Liver (tissue), 8 donors: ENCODE measurements at regions not wholly inside any gene's neighbourhood (a gene's known extent, or its start where the extent isn't known, plus 50 kb on each side); places are given as distances from the start of the nearest gene placed in this dataset.

Experiments used
- DNase-seq: peaks from one replicate; pipeline ENCODE4 v3.0.0-alpha.2; 2017; ENCODE audit warnings: low spot score
- H3K27ac ChIP-seq, 2 donors: one replicate each; pipeline ENCODE4 v1.7.0; 2013; ENCODE audit warnings: inconsistent platforms in 2 of 2, low read length in 2 of 2, control low read depth in 1 of 2, low read depth in 1 of 2, mild to moderate bottlenecking in 1 of 2
- H3K27me3 ChIP-seq, 4 donors: one replicate each; pipeline versions ENCODE4 v1.6.1 to v1.7.0; 2013; ENCODE audit warnings: low read length in 3 of 4, inconsistent platforms in 1 of 4, mild to moderate bottlenecking in 1 of 4, moderate library complexity in 1 of 4; ENCODE audit not compliant: control insufficient read depth in 4 of 4, insufficient read depth in 4 of 4
- H3K36me3 ChIP-seq, 4 donors: one replicate each; pipeline versions ENCODE4 v1.6.1 to v1.7.0; 2013; ENCODE audit warnings: low read length in 3 of 4, mild to moderate bottlenecking in 3 of 4, low read depth in 1 of 4, moderate library complexity in 1 of 4; ENCODE audit not compliant: control insufficient read depth in 4 of 4, insufficient read depth in 3 of 4
- H3K4me1 ChIP-seq, 4 donors: one replicate each; pipeline versions ENCODE4 v1.6.1 to v1.7.0; 2013; ENCODE audit warnings: low read length in 3 of 4, mild to moderate bottlenecking in 3 of 4, moderate library complexity in 1 of 4; ENCODE audit not compliant: control insufficient read depth in 4 of 4, insufficient read depth in 4 of 4
- H3K4me3 ChIP-seq, 3 donors: one replicate each; pipeline versions ENCODE4 v1.6.1 to v1.7.0; 2013; ENCODE audit warnings: low read length in 3 of 3, control low read depth in 1 of 3, low read depth in 1 of 3, mild to moderate bottlenecking in 1 of 3
- H3K9ac ChIP-seq, 2 donors: one replicate each; pipeline ENCODE4 v1.7.0; 2013; ENCODE audit warnings: low read length in 2 of 2, mild to moderate bottlenecking in 2 of 2, moderate library complexity in 2 of 2, control low read depth in 1 of 2, low read depth in 1 of 2
- H3K9me3 ChIP-seq, 4 donors: one replicate each; pipeline versions ENCODE4 v1.6.1 to v1.7.0; 2013; ENCODE audit warnings: low read length in 3 of 4; ENCODE audit not compliant: control insufficient read depth in 4 of 4
- ATF3 ChIP-seq: IDR thresholded peaks from 2 replicates; pipeline ENCODE4 v1.6.1; 2016; ENCODE audit warnings: antibody characterized with exemption
- CTCF ChIP-seq: fragments of 150-350 bp; IDR thresholded peaks from 2 replicates; pipeline ENCODE4 v1.5.1; 2017; ENCODE audit warnings: improper control_type of control experiment, low read depth, low read length; ENCODE audit not compliant: missing input control
- EGR1 ChIP-seq, 2 donors: IDR thresholded peaks; 2 replicates each; pipeline ENCODE4 v1.6.1; 2016 to 2018; ENCODE audit warnings: antibody characterized with exemption in 2 of 2, low read depth in 2 of 2
- FOXA1 ChIP-seq: IDR thresholded peaks from 2 replicates; pipeline ENCODE4 v1.6.1; 2016; ENCODE audit warnings: antibody characterized with exemption
- FOXA2 ChIP-seq: IDR thresholded peaks from 2 replicates; pipeline ENCODE4 v1.6.1; 2016; ENCODE audit warnings: antibody characterized with exemption
- GABPA ChIP-seq, 2 donors: IDR thresholded peaks in 1 of 2; conservative IDR thresholded peaks in 1 of 2; 2 replicates each; pipeline ENCODE4 v1.6.1; 2016; ENCODE audit warnings: antibody characterized with exemption in 2 of 2, mild to moderate bottlenecking in 1 of 2, moderate library complexity in 1 of 2
- HNF4A ChIP-seq, 2 donors: conservative IDR thresholded peaks; 2 replicates each; pipeline ENCODE4 v1.6.1; 2016; ENCODE audit warnings: antibody characterized with exemption in 2 of 2, mild to moderate bottlenecking in 2 of 2
- NR2F2 ChIP-seq: IDR thresholded peaks from 2 replicates; pipeline ENCODE4 v1.6.1; 2016; ENCODE audit warnings: antibody characterized with exemption
- RAD21 ChIP-seq, 2 donors: IDR thresholded peaks; 2 replicates each; pipeline ENCODE4 v1.6.1; 2016; ENCODE audit warnings: antibody characterized with exemption in 2 of 2, mild to moderate bottlenecking in 2 of 2
- REST ChIP-seq: IDR thresholded peaks from 2 replicates; pipeline ENCODE4 v1.6.1; 2016; ENCODE audit warnings: antibody characterized with exemption, mild to moderate bottlenecking
- RXRA ChIP-seq, 2 donors: IDR thresholded peaks; 2 replicates each; pipeline ENCODE4 v1.6.1; 2017 to 2018; ENCODE audit warnings: antibody characterized with exemption in 2 of 2, mild to moderate bottlenecking in 1 of 2
- SP1 ChIP-seq: IDR thresholded peaks from 2 replicates; pipeline ENCODE4 v1.6.1; 2018; ENCODE audit warnings: antibody characterized with exemption, mild to moderate bottlenecking
- TAF1 ChIP-seq: conservative IDR thresholded peaks from 2 replicates; pipeline ENCODE4 v1.6.1; 2016; ENCODE audit warnings: antibody characterized with exemption, mild to moderate bottlenecking
- YY1 ChIP-seq: IDR thresholded peaks from 2 replicates; pipeline ENCODE4 v1.6.1; 2016; ENCODE audit warnings: antibody characterized with exemption, mild to moderate bottlenecking
- ZBTB33 ChIP-seq: IDR thresholded peaks from 2 replicates; pipeline ENCODE4 v1.6.1; 2016; ENCODE audit warnings: antibody characterized with exemption
- WGBS: extraction: QIAGEN DNeasy Blood & Tissue Kit; methylation state at CpG from one replicate; pipeline ENCODE4 v1.1.7; 2013; 5-methylcytosine and 5-hydroxymethylcytosine counted together
- donor health status: healthy.
- donor health status: healthy.
- donor health status: healthy.
- donor health status: healthy.
- donor health status: healthy.

GRCh38 chr18:54089749-54090459 lies 134.6 kb downstream of the MBD2 start:
- Histone ChIP-seq H3K9me3 (no peaks in the 10 kb centered on the region), H3K4me1 (no peaks in the 10 kb centered on the region), H3K4me3 (no peak overlapping the region), H3K36me3 (no peaks in the 10 kb centered on the region), H3K27ac (no peak overlapping the region), H3K9ac (no peak overlapping the region), H3K27me3 (no peaks in the 10 kb centered on the region)
- DNase-seq: no peak
- WGBS: 73% methylated on average over 2 of the region's 2 CpGs
- no peak for TF ChIP-seq ATF3
- no peak for TF ChIP-seq FOXA1
- no peak for TF ChIP-seq EGR1 (IDR thresholded peaks at IDR 0.05; ENCODE audit: low read depth in 2 of 2)
- TF ChIP-seq SP1: no peak
- no peak for TF ChIP-seq GABPA (IDR thresholded peaks at IDR 0.05 in 1 of 2, conservative IDR thresholded peaks at IDR 0.05 in 1 of 2)
- TF ChIP-seq ZBTB33: no peak
- TF ChIP-seq REST: no peak
- TF ChIP-seq NR2F2: no peak
- no peak for TF ChIP-seq YY1

GRCh38 chr18:54086863-54087262 lies 137.6 kb downstream of the MBD2 start:
- H3K36me3 ChIP-seq: no peaks in the 10 kb centered on the region
- no peak for DNase-seq
- H3K4me1 ChIP-seq: no peaks in the 10 kb centered on the region
- no peak overlapping the region for H3K4me3 ChIP-seq
- no peaks in the 10 kb centered on the region for H3K27me3 ChIP-seq
- no peak overlapping the region for H3K27ac ChIP-seq
- 90% methylated on average over 3 of the region's 3 CpGs for WGBS
- H3K9ac ChIP-seq: no peak overlapping the region
- H3K9me3 ChIP-seq: no peaks in the 10 kb centered on the region
- TF ChIP-seq NR2F2 (no peak), FOXA2 (no peak), FOXA1 (no peak), YY1 (no peak), EGR1 (IDR thresholded peaks at IDR 0.05; ENCODE audit: low read depth in 2 of 2) (no peak)

GRCh38 chr18:54086046-54086802 lies 138.2 kb downstream of the MBD2 start:
- no peaks in the 10 kb centered on the region for H3K4me1 ChIP-seq
- H3K9me3 ChIP-seq: no peaks in the 10 kb centered on the region
- DNase-seq: no peak
- no peaks in the 10 kb centered on the region for H3K36me3 ChIP-seq
- no peak overlapping the region for H3K4me3 ChIP-seq
- WGBS: 74% methylated on average over 8 of the region's 8 CpGs
- H3K9ac ChIP-seq: no peak overlapping the region
- H3K27ac ChIP-seq: no peak overlapping the region
- H3K27me3 ChIP-seq: no peaks in the 10 kb centered on the region
- TF ChIP-seq FOXA2 (no peak), ATF3 (no peak), GABPA (IDR thresholded peaks at IDR 0.05 in 1 of 2, conservative IDR thresholded peaks at IDR 0.05 in 1 of 2) (no peak), HNF4A (conservative IDR thresholded peaks at IDR 0.05) (no peak), TAF1 (no peak), RAD21 (IDR thresholded peaks at IDR 0.05) (no peak), NR2F2 (no peak), RXRA (IDR thresholded peaks at IDR 0.05) (no peak), YY1 (no peak), EGR1 (IDR thresholded peaks at IDR 0.05; ENCODE audit: low read depth in 2 of 2) (no peak), CTCF (no peak)
